GM21360 (cell line): ENCODE measurements at regions not wholly inside any gene's neighbourhood (a gene's known extent, or its start where the extent isn't known, plus 50 kb on each side); places are given as distances from the start of the nearest gene placed in this dataset.
"Not testable (repeated sequence)": the region's sequence is repeated elsewhere in the genome, so short reads cannot be mapped to it uniquely, and the experiment has no call there.

Source experiments
- ATAC-seq: cut with Tn5 transposase; IDR thresholded peaks from one replicate; pipeline ENCODE4 v1.9.1; 2021; ENCODE audit warnings: mild to moderate bottlenecking, moderate library complexity; ENCODE audit not compliant: unreplicated experiment

DNA sequence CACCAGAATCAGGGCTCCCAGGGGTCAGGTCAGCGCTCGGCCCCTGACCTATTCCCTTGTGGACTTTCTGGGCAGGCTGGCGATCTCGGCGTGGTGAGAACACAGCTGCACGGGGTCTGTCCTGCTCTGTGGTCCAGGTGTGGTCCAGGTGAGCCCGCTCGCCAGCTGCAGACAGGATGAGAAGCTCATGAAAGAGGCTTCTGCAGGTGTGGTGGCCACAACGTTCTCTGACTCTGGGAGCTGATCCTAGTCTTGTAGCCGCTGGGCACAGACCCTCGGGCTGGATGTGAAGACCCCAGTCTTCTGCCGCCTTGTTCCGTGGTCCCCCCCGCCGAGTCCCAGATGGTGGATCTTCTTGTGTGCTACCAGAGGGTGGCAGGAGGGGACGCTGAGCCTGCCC lies 129.7 kb downstream of the RTP5 start:
- ATAC-seq, result no peak

- no peak for ATAC-seq
Measured at GRCh38 chr2:242001853-242002252, 132.3 kb downstream of the RTP5 start.

DNA sequence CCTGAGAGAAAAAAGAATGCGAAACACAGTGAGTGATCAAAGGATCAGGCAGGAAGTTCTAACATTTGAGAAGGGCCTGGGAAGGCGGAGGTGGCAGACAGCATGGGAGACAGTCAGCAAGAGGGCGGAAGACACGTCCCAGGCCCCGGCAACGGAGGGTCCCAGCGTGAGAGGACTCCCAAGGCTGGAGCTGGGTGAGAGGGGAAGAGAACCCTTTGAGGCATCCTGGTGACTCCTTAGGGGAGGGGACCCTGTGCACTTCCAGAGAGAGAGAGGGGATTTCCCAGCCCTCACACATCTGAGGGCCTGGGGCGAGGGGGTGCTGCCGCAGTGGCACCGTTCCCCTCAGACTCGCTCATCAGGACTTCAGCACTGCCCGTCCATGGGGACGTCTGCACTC lies 133.4 kb downstream of the RTP5 start:
- ATAC-seq, result no peak

- ATAC-seq, result no peak
Measured at GRCh38 chr2:242004223-242004901, 134.8 kb downstream of the RTP5 start.

DNA sequence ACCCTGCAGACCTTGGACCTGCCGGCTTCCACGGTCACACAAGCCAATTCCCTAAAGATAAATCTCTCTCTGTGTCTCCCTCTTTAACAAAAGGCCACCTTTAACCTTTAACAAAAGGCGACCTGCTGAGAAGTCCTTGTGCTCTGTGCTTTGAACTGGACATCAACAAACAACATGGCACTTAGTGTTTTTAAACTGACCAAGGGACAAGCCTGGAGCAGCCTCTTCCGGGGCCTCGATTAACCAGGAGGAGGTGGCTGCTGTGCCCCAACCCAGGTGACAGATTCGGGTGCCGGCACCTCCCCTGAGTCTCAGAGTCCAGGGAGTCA lies 135.3 kb downstream of the RTP5 start:
- ATAC-seq, result no peak

GRCh38 chr2:242006091-242006634 lies 136.6 kb downstream of the RTP5 start:
- ATAC-seq, result not testable (repeated sequence)

DNA sequence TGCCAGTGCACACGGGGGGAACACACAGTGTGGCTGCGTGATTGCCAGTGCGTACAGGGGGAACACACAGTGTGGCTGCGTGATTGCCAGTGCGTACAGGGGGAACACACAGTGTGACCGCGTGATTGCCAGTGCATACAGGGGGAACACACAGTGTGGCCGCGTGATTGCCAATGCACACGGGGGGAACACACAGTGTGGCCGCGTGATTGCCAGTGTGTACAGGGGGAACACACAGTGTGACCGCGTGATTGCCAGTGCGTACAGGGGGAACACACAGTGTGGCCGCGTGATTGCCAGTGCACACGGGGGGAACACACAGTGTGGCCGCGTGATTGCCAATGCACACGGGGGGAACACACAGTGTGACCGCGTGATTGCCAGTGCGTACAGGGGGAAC lies 139.4 kb downstream of the RTP5 start:
- ATAC-seq, result not testable (repeated sequence)

DNA sequence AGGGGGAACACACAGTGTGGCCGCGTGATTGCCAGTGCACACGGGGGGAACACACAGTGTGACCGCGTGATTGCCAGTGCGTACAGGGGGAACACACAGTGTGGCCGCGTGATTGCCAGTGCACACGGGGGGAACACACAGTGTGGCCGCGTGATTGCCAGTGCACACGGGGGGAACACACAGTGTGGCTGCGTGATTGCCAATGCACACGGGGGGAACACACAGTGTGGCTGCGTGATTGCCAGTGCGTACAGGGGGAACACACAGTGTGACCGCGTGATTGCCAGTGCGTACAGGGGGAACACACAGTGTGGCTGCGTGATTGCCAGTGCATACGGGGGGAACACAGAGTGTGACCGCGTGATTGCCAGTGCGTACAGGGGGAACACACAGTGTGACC lies 140.3 kb downstream of the RTP5 start:
- ATAC-seq, result not testable (repeated sequence)

GRCh38 chr2:242010252-242011166 lies 141.0 kb downstream of the RTP5 start:
- ATAC-seq, result not testable (repeated sequence)

- ATAC-seq, result no peak
Measured at GRCh38 chr2:242011167-242011513, 141.6 kb downstream of the RTP5 start.

DNA sequence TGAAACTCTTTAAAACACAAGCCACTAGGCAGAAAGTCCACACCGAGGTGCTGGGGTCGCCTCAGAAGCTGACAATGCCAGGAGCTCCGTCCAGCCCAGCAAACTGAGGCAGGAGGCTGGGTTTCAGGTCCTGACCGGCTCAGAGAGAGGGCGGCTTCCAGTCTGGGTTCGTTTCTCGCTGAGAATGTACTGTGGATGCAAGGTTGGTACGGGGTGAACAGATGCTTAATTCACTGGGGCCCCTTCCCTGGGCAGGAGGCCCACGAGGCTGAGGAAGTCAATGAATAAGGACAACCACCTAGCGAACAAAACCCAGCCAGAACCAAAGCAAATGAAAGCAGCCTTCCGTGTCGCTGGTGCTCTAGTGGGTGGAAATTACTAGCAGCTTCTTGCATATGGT lies 142.0 kb downstream of the RTP5 start:
- no peak for ATAC-seq

DNA sequence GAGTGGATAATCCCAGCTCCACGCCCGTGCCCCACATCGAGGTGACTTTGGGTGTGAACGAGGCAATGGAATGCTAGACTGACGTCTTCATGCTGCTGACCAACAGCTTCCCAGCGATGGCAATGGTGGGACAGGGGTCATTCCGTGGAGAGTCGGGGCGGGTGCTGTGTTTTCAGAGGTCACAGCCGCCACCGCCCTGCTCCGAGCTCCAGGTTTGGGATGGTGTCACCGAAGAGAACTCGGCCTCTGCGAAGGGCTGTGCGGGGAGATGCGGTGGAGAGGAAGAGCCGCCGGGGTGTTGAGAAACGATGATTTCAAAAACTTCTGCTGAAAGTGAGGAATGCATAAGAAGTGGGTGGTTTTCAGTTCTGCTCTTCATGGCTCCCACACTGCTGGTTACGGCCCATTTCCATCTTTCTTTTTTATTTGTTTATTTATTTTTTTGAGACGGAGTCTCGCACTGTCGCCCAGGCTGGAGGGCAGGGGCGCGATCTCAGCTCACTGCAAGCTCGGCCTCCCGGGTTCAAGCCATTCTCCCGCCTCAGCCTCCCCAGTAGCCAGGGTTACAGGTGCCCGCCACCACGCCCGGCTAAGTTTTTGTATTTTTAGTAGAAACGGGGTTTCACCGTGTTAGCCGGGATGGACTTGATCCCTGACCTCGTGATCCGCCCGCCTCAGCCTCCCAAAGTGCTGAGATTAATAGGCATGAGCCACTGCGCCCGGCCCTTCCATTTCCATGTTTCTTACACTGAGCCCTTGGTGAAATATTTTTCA lies 142.6 kb downstream of the RTP5 start:
- no peak for ATAC-seq

GRCh38 chr2:242012956-242013764 lies 143.6 kb downstream of the RTP5 start:
- ATAC-seq, result no peak

- no peak for ATAC-seq
Measured at GRCh38 chr2:242013771-242014170, 144.2 kb downstream of the RTP5 start.

GRCh38 chr2:242015108-242016065 lies 145.9 kb downstream of the RTP5 start:
- no peak for ATAC-seq

- no peak for ATAC-seq
Measured at GRCh38 chr2:242017086-242017485, 147.6 kb downstream of the RTP5 start.

DNA sequence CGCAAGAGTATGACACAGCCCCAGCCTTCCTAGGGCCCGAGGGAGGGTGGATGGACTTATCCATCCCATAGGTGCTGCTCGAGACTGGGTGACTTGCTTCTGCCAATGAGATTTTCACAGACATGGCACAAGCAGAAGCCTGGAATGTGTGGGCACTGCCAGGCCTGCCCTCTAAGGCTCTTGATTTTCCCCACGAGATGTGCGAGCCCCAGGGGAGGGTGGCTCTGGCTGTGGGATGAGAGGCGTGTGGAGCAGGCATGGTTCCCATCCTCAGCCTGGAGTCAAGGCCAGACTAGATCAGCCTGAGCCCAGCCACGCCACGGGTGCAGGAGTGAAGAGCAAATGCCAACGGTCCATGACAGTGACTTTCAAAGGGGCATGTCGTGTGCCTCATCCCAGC lies 148.9 kb downstream of the RTP5 start:
- ATAC-seq, result not testable (repeated sequence)

DNA sequence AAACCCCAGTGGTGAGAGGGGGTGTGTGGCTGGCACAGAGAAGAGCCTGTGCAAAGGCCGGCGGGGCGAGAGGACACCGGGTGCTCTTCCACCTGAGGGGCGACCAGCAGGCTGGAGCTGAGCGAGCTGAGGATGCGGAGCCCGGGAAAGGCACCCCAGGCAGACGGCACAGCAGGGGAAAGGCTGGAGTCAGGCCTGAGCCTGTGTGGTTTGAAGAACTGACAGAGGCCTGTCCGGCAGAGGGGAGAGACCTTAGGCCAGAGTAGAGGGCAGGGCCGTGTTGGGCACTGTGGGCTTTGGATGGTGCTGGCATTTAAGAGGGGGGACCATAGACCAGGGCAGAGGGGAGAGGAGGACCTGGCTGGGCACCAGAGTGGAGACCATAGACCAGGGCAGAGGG lies 149.8 kb downstream of the RTP5 start:
- no peak for ATAC-seq

GRCh38 chr2:242020196-242021004 lies 150.9 kb downstream of the RTP5 start:
- ATAC-seq, result no peak
